G401.6 (cell line): ENCODE measurements at regions not wholly inside any gene's neighbourhood (a gene's known extent, or its start where the extent isn't known, plus 50 kb on each side); places are given as distances from the start of the nearest gene placed in this dataset.
A peak's percentile ranks its signal among the peaks of the same experiment; 100 is the strongest.
"Not testable (repeated sequence)": the region's sequence is repeated elsewhere in the genome, so short reads cannot be mapped to it uniquely, and the experiment has no call there.

Source experiments
- FAIRE-seq: peaks from 2 replicates; lab custom pipeline; 2012; peaks lifted over from hg19 to GRCh38; lab: Jason Lieb, UNC

GRCh38 chr18:46179306-46179705 is 75.1 kb downstream of the HAUS1 start:
- no peak for FAIRE-seq

- FAIRE-seq, result no peak
These were observed 78.6 kb downstream of the HAUS1 start for GRCh38 chr18:46182633-46183358.

GRCh38 chr18:46184296-46184695 is 80.1 kb downstream of the HAUS1 start:
- FAIRE-seq, result not testable (repeated sequence)

GRCh38 chr18:46184727-46185126 is 80.5 kb downstream of the HAUS1 start:
- peak; percentile 63 for FAIRE-seq

GRCh38 chr18:46190667-46191066 is 86.5 kb downstream of the HAUS1 start:
- no peak for FAIRE-seq

GRCh38 chr18:46196627-46197243 is 92.5 kb downstream of the HAUS1 start:
- FAIRE-seq, result no peak

- FAIRE-seq, result no peak
These were observed 95.4 kb downstream of the HAUS1 start for GRCh38 chr18:46199515-46200147.

- not testable (repeated sequence) for FAIRE-seq
These were observed 96.2 kb downstream of the HAUS1 start for GRCh38 chr18:46200178-46201055.

- FAIRE-seq, result no peak
These were observed 100.0 kb downstream of the HAUS1 start for GRCh38 chr18:46204143-46204542.

- FAIRE-seq, result no peak
These were observed 103.8 kb downstream of the HAUS1 start for GRCh38 chr18:46207985-46208384.

- FAIRE-seq, result no peak
These were observed 105.0 kb downstream of the HAUS1 start for GRCh38 chr18:46209161-46209560.

GRCh38 chr18:46211816-46212215 is 107.6 kb downstream of the HAUS1 start:
- no peak for FAIRE-seq

- no peak for FAIRE-seq
These were observed 108.2 kb downstream of the HAUS1 start for GRCh38 chr18:46212398-46212797.

GRCh38 chr18:46213295-46213694 is 109.1 kb downstream of the HAUS1 start:
- peak; percentile 80 for FAIRE-seq

- FAIRE-seq, result peak; percentile 19
These were observed 110.2 kb downstream of the HAUS1 start for GRCh38 chr18:46214435-46214834.

GRCh38 chr18:46215902-46216723 is 111.9 kb downstream of the HAUS1 start:
- no peak for FAIRE-seq

GRCh38 chr18:46220116-46220515 is 115.9 kb downstream of the HAUS1 start:
- FAIRE-seq, result no peak

- FAIRE-seq, result no peak
These were observed 117.9 kb downstream of the HAUS1 start for GRCh38 chr18:46222093-46222492.

GRCh38 chr18:46222710-46223360 is 118.7 kb downstream of the HAUS1 start:
- no peak for FAIRE-seq

- peak; percentile 72 for FAIRE-seq
These were observed 120.1 kb downstream of the HAUS1 start for GRCh38 chr18:46224181-46224775.

- no peak for FAIRE-seq
These were observed 122.3 kb downstream of the HAUS1 start for GRCh38 chr18:46226461-46226860.
